Osteocyte (in vitro differentiated cells): ENCODE measurements at regions not wholly inside any gene's neighbourhood (a gene's known extent, or its start where the extent isn't known, plus 50 kb on each side); places are given as distances from the start of the nearest gene placed in this dataset.

Experiments
- DNase-seq: peaks from one replicate; pipeline ENCODE4 v3.0.0; 2021; ENCODE audit warnings: mixed read lengths; ENCODE audit not compliant: unreplicated experiment; ENCODE audit errors: extremely low spot score
- H3K27ac Mint-ChIP-seq: one replicate; pipeline ENCODE4 v1.8.0; 2021; ENCODE audit warnings: mild to moderate bottlenecking, mixed read lengths; ENCODE audit not compliant: unreplicated experiment
- H3K27me3 Mint-ChIP-seq: one replicate; pipeline ENCODE4 v1.8.0; 2021; ENCODE audit warnings: mixed read lengths; ENCODE audit not compliant: unreplicated experiment
- H3K36me3 Mint-ChIP-seq: one replicate; pipeline ENCODE4 v1.8.0; 2021; ENCODE audit warnings: mixed read lengths; ENCODE audit not compliant: unreplicated experiment
- H3K4me1 Mint-ChIP-seq: one replicate; pipeline ENCODE4 v1.8.0; 2021; ENCODE audit warnings: mixed read lengths; ENCODE audit not compliant: unreplicated experiment
- H3K4me3 Mint-ChIP-seq: one replicate; pipeline ENCODE4 v1.8.0; 2021; ENCODE audit warnings: mild to moderate bottlenecking, moderate library complexity, mixed read lengths; ENCODE audit not compliant: unreplicated experiment
- H3K9me3 Mint-ChIP-seq: one replicate; pipeline ENCODE4 v1.8.0; 2021; ENCODE audit warnings: mixed read lengths; ENCODE audit not compliant: unreplicated experiment
- TF ChIP-seq, protein P1 (sequence below): fragments of 200-600 bp; sonication (generic); IDR thresholded peaks from 2 replicates; pipeline ENCODE4 v1.5.0; 2021; ENCODE audit warnings: antibody characterized with exemption, mild to moderate bottlenecking, moderate library complexity

- Mint-ChIP-seq H3K27ac (no peak overlapping the region), H3K4me1 (peaks cover 7% of the 10 kb centered on the region), H3K27me3 (peaks cover 45% of the 10 kb centered on the region), H3K36me3 (no peaks in the 10 kb centered on the region), H3K4me3 (no peak overlapping the region), H3K9me3 (no peaks in the 10 kb centered on the region)
- DNase-seq, result no peak
- TF ChIP-seq, protein P1, sequence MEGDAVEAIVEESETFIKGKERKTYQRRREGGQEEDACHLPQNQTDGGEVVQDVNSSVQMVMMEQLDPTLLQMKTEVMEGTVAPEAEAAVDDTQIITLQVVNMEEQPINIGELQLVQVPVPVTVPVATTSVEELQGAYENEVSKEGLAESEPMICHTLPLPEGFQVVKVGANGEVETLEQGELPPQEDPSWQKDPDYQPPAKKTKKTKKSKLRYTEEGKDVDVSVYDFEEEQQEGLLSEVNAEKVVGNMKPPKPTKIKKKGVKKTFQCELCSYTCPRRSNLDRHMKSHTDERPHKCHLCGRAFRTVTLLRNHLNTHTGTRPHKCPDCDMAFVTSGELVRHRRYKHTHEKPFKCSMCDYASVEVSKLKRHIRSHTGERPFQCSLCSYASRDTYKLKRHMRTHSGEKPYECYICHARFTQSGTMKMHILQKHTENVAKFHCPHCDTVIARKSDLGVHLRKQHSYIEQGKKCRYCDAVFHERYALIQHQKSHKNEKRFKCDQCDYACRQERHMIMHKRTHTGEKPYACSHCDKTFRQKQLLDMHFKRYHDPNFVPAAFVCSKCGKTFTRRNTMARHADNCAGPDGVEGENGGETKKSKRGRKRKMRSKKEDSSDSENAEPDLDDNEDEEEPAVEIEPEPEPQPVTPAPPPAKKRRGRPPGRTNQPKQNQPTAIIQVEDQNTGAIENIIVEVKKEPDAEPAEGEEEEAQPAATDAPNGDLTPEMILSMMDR, result no peak
Measured at GRCh38 chr12:94767956-94768355, 117.6 kb upstream of the TMCC3 start.

- H3K27ac Mint-ChIP-seq, result no peak overlapping the region
Measured at GRCh38 chr12:94766397-94766796, 116.0 kb upstream of the TMCC3 start.

DNA sequence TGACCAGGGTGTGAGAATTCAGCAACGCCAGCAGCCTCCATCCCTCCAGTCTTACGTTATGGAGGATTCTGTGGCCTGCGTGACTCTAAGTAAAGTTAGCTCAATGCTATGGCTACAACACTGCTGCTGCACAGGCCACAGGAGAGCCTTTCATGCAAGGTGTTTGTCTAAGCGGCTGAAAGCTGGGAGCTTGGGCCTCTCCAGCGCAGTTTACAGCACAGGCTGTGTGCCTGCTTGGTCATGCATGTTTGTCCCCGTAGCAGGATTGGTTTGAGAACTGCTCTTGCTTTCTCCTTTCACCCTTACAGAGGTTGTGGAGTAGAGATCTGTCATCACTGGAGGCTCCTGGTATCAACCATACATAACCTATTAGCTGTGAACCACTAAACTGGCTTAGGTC lies 113.1 kb upstream of the TMCC3 start:
- TF ChIP-seq, protein P1, result no peak
- Mint-ChIP-seq H3K36me3 (no peaks in the 10 kb centered on the region), H3K27me3 (peaks cover 11% of the 10 kb centered on the region), H3K4me3 (no peak overlapping the region), H3K9me3 (no peaks in the 10 kb centered on the region), H3K4me1 (peaks cover 8% of the 10 kb centered on the region), H3K27ac (no peak overlapping the region)
- DNase-seq, result no peak

More at GRCh38 chr12:94766397-94766796, 116.0 kb upstream of the TMCC3 start:
- no peaks in the 10 kb centered on the region for H3K36me3 Mint-ChIP-seq
- TF ChIP-seq, protein P1, result no peak
- peaks cover 38% of the 10 kb centered on the region for H3K27me3 Mint-ChIP-seq
- H3K4me3 Mint-ChIP-seq, result no peak overlapping the region
- DNase-seq, result no peak
- H3K4me1 Mint-ChIP-seq, result peaks cover 10% of the 10 kb centered on the region
- no peaks in the 10 kb centered on the region for H3K9me3 Mint-ChIP-seq

GRCh38 chr12:94762943-94763342 lies 112.6 kb upstream of the TMCC3 start:
- no peak overlapping the region for H3K27ac Mint-ChIP-seq
- H3K4me3 Mint-ChIP-seq, result no peak overlapping the region
- no peaks in the 10 kb centered on the region for H3K9me3 Mint-ChIP-seq
- no peak for DNase-seq
- peaks cover 8% of the 10 kb centered on the region for H3K4me1 Mint-ChIP-seq
- no peaks in the 10 kb centered on the region for H3K36me3 Mint-ChIP-seq
- TF ChIP-seq, protein P1, result no peak
- peaks cover 11% of the 10 kb centered on the region for H3K27me3 Mint-ChIP-seq

DNA sequence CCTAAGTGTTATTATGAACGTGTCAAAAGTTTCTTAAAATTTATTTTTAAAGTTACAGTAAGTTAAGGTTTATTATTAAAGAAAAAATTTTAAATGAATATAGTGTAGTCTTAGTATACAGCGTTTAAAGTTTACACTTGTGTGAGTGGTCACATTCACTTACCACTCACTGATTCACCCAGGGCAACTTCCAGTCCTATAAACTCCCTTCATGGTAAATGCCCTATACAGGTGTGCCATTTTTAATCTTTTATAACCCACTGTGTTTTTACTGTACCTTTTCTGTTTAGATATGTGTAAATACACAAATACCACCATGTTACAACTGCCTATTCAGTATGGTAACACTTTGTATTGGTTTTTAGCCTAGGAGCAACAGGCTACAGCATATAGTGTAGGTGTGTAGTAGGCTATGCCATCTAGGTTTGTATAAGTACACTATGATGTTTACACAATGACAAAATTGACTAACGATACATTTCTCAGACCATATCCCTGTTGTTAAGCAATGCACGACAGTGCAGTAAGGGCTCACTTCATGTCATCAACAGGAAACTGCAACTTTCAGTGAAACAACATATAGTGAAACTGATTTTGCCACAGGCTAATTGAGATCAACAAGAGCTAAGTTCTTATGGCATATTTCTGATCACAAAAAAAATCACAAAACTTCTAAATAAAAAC lies 112.0 kb upstream of the TMCC3 start:
- H3K27me3 Mint-ChIP-seq, result peaks cover 12% of the 10 kb centered on the region
- no peak for DNase-seq
- no peak overlapping the region for H3K4me3 Mint-ChIP-seq
- TF ChIP-seq, protein P1, result no peak
- no peak overlapping the region for H3K27ac Mint-ChIP-seq
- no peaks in the 10 kb centered on the region for H3K9me3 Mint-ChIP-seq
- H3K4me1 Mint-ChIP-seq, result peaks cover 8% of the 10 kb centered on the region
- no peaks in the 10 kb centered on the region for H3K36me3 Mint-ChIP-seq
